Thyroid gland (tissue), 4 donors: ENCODE measurements at regions not wholly inside any gene's neighbourhood (a gene's known extent, or its start where the extent isn't known, plus 50 kb on each side); places are given as distances from the start of the nearest gene placed in this dataset.

Experiments used
- CTCF ChIP-seq, 6 experiments: fragments of 200-600 bp in 3 of 6; fragments of 450-650 bp in 3 of 6; sonication (generic) in 3 of 6; IDR thresholded peaks; one replicate each; pipeline ENCODE4 v1.5.1; 2016 to 2019; ENCODE audit warnings: antibody characterized with exemption in 6 of 6, mild to moderate bottlenecking in 2 of 6, inconsistent platforms in 1 of 6, moderate library complexity in 1 of 6
- POLR2A ChIP-seq, 2 donors: fragments of 450-650 bp; IDR thresholded peaks; one replicate each; pipeline ENCODE4 v1.6.1; 2017; ENCODE audit warnings: antibody characterized with exemption in 2 of 2, mild to moderate bottlenecking in 2 of 2, moderate library complexity in 1 of 2

GRCh38 chr16:73846356-73846755 is 450.3 kb upstream of the PSMD7 start:
- TF ChIP-seq CTCF (IDR thresholded peaks at IDR 0.05) (no peak), POLR2A (IDR thresholded peaks at IDR 0.05) (no peak)
